ENCODE measurements at regions not wholly inside any gene's neighbourhood (a gene's known extent, or its start where the extent isn't known, plus 50 kb on each side); places are given as distances from the start of the nearest gene placed in this dataset.

DNA sequence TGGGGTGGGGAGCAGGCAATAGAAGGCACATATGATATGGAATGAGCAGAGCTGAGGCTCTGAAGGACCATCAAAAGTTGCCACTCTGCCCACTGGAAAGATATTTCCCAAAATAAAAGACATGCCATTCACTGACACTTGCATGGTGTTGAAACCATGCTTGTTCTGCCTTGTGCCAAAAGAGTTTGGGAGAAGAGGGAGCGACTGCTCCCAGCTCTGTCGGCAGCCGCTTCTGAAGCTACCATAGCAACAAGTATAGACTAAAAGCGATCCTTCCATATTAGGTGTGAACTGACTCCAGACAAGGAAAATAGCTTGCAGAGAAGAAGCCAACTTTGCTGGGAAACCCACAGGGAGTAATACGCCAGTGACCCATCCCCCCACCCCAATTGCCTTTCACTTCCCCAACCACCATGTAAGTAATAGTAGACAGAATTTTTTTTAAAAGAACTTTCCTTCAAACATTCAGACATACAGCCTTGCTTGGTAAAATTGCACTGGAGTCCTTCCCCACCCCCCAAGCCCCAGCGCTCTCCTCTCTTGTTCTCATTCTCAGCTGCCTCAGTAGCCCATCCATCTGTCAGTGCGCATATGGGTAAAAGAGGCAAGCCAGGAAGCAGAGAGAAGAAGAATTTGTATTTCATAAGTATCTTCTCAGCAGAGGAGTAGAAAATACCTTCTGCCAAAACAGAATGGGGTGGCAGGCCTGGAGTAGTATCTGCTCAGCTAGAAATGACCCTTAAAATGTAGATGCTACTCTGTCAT lies 263.7 kb downstream of the OMA1 start:
- no peak overlapping the region for H3K27ac ChIP-seq (ENCODE audit: low read length)
- H3K4me2 ChIP-seq (ENCODE audit: low read length), result no peak overlapping the region
- DNase-seq (no peak), ATAC-seq (no peak)
- H3K9ac ChIP-seq (ENCODE audit: low read length), result no peak overlapping the region
- no peaks in the 10 kb centered on the region for H3K36me3 ChIP-seq (ENCODE audit: low read depth, low read length)
- ChIA-PET CTCF (no interaction called here), POLR2A (ENCODE audit: unreplicated experiment) (no interaction called here)
- H3K79me2 ChIP-seq (ENCODE audit: low read length), result no peaks in the 10 kb centered on the region
- H3K4me3 ChIP-seq (ENCODE audit: low read length), result no peak overlapping the region
- intact Hi-C loops (cut with micrococcal nuclease), result no loop called here
- TF ChIP-seq, protein P1, sequence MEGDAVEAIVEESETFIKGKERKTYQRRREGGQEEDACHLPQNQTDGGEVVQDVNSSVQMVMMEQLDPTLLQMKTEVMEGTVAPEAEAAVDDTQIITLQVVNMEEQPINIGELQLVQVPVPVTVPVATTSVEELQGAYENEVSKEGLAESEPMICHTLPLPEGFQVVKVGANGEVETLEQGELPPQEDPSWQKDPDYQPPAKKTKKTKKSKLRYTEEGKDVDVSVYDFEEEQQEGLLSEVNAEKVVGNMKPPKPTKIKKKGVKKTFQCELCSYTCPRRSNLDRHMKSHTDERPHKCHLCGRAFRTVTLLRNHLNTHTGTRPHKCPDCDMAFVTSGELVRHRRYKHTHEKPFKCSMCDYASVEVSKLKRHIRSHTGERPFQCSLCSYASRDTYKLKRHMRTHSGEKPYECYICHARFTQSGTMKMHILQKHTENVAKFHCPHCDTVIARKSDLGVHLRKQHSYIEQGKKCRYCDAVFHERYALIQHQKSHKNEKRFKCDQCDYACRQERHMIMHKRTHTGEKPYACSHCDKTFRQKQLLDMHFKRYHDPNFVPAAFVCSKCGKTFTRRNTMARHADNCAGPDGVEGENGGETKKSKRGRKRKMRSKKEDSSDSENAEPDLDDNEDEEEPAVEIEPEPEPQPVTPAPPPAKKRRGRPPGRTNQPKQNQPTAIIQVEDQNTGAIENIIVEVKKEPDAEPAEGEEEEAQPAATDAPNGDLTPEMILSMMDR (conservative IDR thresholded peaks at IDR 0.05; ENCODE audit: low read depth, low read length), result no peak
- TF ChIP-seq EZH2phosphoT487 (IDR thresholded peaks at IDR 0.05; ENCODE audit: borderline replicate concordance, low read length) (no peak), EZH2 (IDR thresholded peaks at IDR 0.05; ENCODE audit: low read length, unreplicated experiment) (no peak)
- H3K27me3 ChIP-seq (ENCODE audit: low read length), result no peaks in the 10 kb centered on the region
- H3K9me3 ChIP-seq (ENCODE audit: low read length), result no peaks in the 10 kb centered on the region
- H4K20me1 ChIP-seq (ENCODE audit: low read length), result no peaks in the 10 kb centered on the region
- no peaks in the 10 kb centered on the region for H3F3A ChIP-seq (ENCODE audit: low read length, unreplicated experiment)
- H3K9me2 ChIP-seq (replicated peaks; ENCODE audit: low read length), result no peaks in the 10 kb centered on the region
- no peaks in the 10 kb centered on the region for H3K4me1 ChIP-seq (ENCODE audit: insufficient read depth, low read length)
- no peak overlapping the region for H2AFZ ChIP-seq (ENCODE audit: low read length)
- no TSS peak for BruUV-seq (replicated peaks)

DNA sequence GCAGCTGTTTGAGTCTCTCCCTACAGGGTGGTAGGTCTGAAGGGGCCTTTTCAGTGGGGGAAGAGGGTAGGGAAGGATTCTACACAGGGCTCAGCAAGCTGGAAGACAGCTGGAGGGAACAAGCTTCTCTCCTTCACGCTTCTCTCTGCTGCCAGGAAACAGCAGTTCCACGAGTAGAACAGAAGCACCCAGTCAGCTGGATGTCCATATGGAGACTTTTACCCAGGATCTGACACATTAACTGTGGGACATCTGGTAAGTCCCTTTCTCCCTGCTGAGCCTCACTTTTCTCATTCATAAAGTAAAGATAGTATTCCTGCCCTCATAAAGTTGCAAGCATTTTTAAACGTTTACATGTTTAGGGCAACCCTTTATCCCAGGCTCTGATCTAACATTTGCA lies 280.3 kb downstream of the OMA1 start:
- Histone ChIP-seq H3K27me3 (ENCODE audit: low read length) (no peaks in the 10 kb centered on the region), H3K4me2 (ENCODE audit: low read length) (no peak overlapping the region), H3K9me3 (ENCODE audit: low read length) (no peaks in the 10 kb centered on the region), H3K79me2 (ENCODE audit: low read length) (no peaks in the 10 kb centered on the region), H3K9ac (ENCODE audit: low read length) (no peak overlapping the region), H3K9me2 (replicated peaks; ENCODE audit: low read length) (no peaks in the 10 kb centered on the region), H3F3A (ENCODE audit: low read length, unreplicated experiment) (no peaks in the 10 kb centered on the region), H3K36me3 (ENCODE audit: low read depth, low read length) (no peaks in the 10 kb centered on the region), H2AFZ (ENCODE audit: low read length) (no peak overlapping the region), H3K4me1 (ENCODE audit: insufficient read depth, low read length) (no peaks in the 10 kb centered on the region), H3K4me3 (ENCODE audit: low read length) (no peak overlapping the region), H4K20me1 (ENCODE audit: low read length) (no peaks in the 10 kb centered on the region), H3K27ac (ENCODE audit: low read length) (no peak overlapping the region)
- CTCF ChIA-PET, result no interaction called here
- TF ChIP-seq EZH2phosphoT487 (IDR thresholded peaks at IDR 0.05; ENCODE audit: borderline replicate concordance, low read length) (no peak), EZH2 (IDR thresholded peaks at IDR 0.05; ENCODE audit: low read length, unreplicated experiment) (no peak)
- TF ChIP-seq, protein P1 (conservative IDR thresholded peaks at IDR 0.05; ENCODE audit: low read depth, low read length), result no peak
- DNase-seq (no peak), ATAC-seq (no peak)
- BruUV-seq (replicated peaks), result no TSS peak
- POLR2A ChIA-PET (ENCODE audit: unreplicated experiment), result interaction anchor here (0.6 kb wide), 1 partner anchor 92 kb away, joined by 8 read pairs; no protein-coding TSS in a partner anchor
- intact Hi-C loops (cut with micrococcal nuclease), result no loop called here

DNA sequence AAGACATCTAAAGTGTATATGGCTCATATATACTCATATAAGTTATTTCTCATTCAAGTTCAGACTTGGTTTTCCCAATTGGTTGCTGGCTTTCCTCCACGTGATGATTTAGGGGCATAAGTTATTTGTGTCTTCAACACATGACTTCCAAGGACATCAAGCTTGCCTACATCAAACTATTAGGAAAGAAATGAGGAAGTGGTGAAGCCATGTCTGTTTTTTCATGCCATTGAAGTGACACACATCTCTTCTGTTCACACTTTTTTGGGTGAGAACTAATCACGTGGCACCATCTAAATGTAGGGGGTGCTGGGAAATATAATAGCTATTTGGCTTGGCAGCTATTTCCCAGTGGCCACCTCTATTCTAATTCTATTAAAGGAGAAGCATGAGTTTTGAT lies 282.1 kb downstream of the OMA1 start:
- BruUV-seq (replicated peaks), result no TSS peak
- ATAC-seq, result no peak
- CTCF ChIA-PET, result no interaction called here

More for the DNA sequence above, 282.1 kb downstream of the OMA1 start:
- H3K9me2 ChIP-seq (replicated peaks; ENCODE audit: low read length), result no peaks in the 10 kb centered on the region
- intact Hi-C loops (cut with micrococcal nuclease), result no loop called here
- no peak overlapping the region for H3K9ac ChIP-seq (ENCODE audit: low read length)
- H4K20me1 ChIP-seq (ENCODE audit: low read length), result no peaks in the 10 kb centered on the region
- no peaks in the 10 kb centered on the region for H3K9me3 ChIP-seq (ENCODE audit: low read length)
- H3K4me3 ChIP-seq (ENCODE audit: low read length), result no peak overlapping the region
- TF ChIP-seq EZH2phosphoT487 (IDR thresholded peaks at IDR 0.05; ENCODE audit: borderline replicate concordance, low read length) (no peak), EZH2 (IDR thresholded peaks at IDR 0.05; ENCODE audit: low read length, unreplicated experiment) (no peak)
- TF ChIP-seq, protein P1 (conservative IDR thresholded peaks at IDR 0.05; ENCODE audit: low read depth, low read length), result no peak
- H3K27ac ChIP-seq (ENCODE audit: low read length), result no peak overlapping the region
- no peak overlapping the region for H2AFZ ChIP-seq (ENCODE audit: low read length)
- no peaks in the 10 kb centered on the region for H3K36me3 ChIP-seq (ENCODE audit: low read depth, low read length)
- DNase-seq, result no peak
- no peaks in the 10 kb centered on the region for H3K4me1 ChIP-seq (ENCODE audit: insufficient read depth, low read length)
- H3K4me2 ChIP-seq (ENCODE audit: low read length), result no peak overlapping the region
- no peaks in the 10 kb centered on the region for H3K79me2 ChIP-seq (ENCODE audit: low read length)
- H3F3A ChIP-seq (ENCODE audit: low read length, unreplicated experiment), result no peaks in the 10 kb centered on the region
- H3K27me3 ChIP-seq (ENCODE audit: low read length), result no peaks in the 10 kb centered on the region
- POLR2A ChIA-PET (ENCODE audit: unreplicated experiment), result no interaction called here

Measured in PC-3 (cell line).